ENCODE measurements at regions not wholly inside any gene's neighbourhood (a gene's known extent, or its start where the extent isn't known, plus 50 kb on each side); places are given as distances from the start of the nearest gene placed in this dataset.

DNA sequence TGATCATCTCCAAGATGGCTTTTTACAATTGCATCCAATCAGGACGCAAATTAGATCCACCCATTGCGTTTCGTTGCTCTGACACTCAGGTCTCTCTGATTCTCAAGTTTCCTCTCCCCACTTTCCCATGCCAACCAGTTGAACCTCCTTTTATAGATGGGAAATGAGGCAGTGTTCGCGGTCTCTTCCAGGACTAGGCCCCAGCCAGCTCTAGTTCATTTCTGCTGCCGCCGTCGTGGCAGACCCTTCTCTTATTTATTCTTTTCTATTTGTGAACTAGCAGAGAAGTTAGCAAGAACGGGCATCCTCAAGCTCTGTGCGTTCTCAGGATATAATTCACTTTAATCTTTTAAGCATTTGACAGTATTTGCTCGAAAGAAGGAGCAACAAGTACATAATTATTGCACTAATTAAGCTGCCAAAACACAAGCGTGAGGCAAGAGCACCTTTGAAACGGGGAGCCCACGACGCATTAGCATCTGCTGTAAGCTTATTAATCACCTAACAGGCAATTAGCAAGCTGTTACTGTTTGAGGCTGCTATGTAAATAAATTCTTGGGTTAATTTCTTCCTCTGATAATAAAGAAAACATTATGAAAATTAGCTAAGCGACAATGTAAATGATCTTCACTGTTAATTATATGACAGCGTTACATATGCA is 246.4 kb upstream of the TLE3 start:
- no TSS peak for BruUV-seq (replicated peaks)

More for the DNA sequence above, 246.4 kb upstream of the TLE3 start:
- WGBS (ENCODE audit: insufficient coverage, insufficient replicate concordance, low lambda C conversion rate, missing lambda C conversion rate) = 76% methylated on average over 17 of the region's 17 CpGs
- Histone ChIP-seq H2AFZ (ENCODE audit: control insufficient read depth, low read depth, low read length) (no peak overlapping the region), H3K4me1 (ENCODE audit: control insufficient read depth, insufficient read depth, low read length) (no peaks in the 10 kb centered on the region), H3K27ac (ENCODE audit: control insufficient read depth, insufficient read depth) (no peak overlapping the region), H3K79me2 (ENCODE audit: control insufficient read depth, insufficient read depth, low read length) (no peaks in the 10 kb centered on the region), H3K36me3 (ENCODE audit: control insufficient read depth in 2 of 2, insufficient read depth in 2 of 2, low read length in 1 of 2) (no peaks in the 10 kb centered on the region), H3K4me2 (ENCODE audit: control insufficient read depth, insufficient read depth) (no peak overlapping the region), H4K20me1 (ENCODE audit: control insufficient read depth, insufficient read depth) (no peaks in the 10 kb centered on the region), H3K27me3 (replicated peaks in 1 of 2; ENCODE audit: control insufficient read depth in 2 of 2, insufficient read depth in 2 of 2, low read length in 1 of 2) (peaks cover 3 to 10% of the 10 kb centered on the region in 2 experiments), H3K4me3 (no peak overlapping the region), H3K9me3 (replicated peaks; ENCODE audit: control insufficient read depth, insufficient read depth, low read length) (no peaks in the 10 kb centered on the region), H3K9ac (ENCODE audit: control insufficient read depth, insufficient read depth, low read length) (no peak overlapping the region)
- DNase-seq (ENCODE audit: low read depth, low spot score) (no peak), ATAC-seq (no peak), FAIRE-seq (no peak)
- TF ChIP-seq SMAD5 (IDR thresholded peaks at IDR 0.05; ENCODE audit: low read depth) = no peak
- no peak for TF ChIP-seq ESRRA (IDR thresholded peaks at IDR 0.05; ENCODE audit: low read length)
- TF ChIP-seq, protein P1, sequence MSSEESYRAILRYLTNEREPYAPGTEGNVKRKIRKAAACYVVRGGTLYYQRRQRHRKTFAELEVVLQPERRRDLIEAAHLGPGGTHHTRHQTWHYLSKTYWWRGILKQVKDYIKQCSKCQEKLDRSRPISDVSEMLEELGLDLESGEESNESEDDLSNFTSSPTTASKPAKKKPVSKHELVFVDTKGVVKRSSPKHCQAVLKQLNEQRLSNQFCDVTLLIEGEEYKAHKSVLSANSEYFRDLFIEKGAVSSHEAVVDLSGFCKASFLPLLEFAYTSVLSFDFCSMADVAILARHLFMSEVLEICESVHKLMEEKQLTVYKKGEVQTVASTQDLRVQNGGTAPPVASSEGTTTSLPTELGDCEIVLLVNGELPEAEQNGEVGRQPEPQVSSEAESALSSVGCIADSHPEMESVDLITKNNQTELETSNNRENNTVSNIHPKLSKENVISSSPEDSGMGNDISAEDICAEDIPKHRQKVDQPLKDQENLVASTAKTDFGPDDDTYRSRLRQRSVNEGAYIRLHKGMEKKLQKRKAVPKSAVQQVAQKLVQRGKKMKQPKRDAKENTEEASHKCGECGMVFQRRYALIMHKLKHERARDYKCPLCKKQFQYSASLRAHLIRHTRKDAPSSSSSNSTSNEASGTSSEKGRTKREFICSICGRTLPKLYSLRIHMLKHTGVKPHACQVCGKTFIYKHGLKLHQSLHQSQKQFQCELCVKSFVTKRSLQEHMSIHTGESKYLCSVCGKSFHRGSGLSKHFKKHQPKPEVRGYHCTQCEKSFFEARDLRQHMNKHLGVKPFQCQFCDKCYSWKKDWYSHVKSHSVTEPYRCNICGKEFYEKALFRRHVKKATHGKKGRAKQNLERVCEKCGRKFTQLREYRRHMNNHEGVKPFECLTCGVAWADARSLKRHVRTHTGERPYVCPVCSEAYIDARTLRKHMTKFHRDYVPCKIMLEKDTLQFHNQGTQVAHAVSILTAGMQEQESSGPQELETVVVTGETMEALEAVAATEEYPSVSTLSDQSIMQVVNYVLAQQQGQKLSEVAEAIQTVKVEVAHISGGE (CRISPR knock-in tag; IDR thresholded peaks at IDR 0.05) = no peak
- TF ChIP-seq KDM1A (IDR thresholded peaks at IDR 0.05; ENCODE audit: borderline replicate concordance) = no peak
- TF ChIP-seq KAT2A (conservative IDR thresholded peaks at IDR 0.05; ENCODE audit: control insufficient read depth, low read depth, low read length) = no peak
- no peak for TF ChIP-seq EED (IDR thresholded peaks at IDR 0.05; ENCODE audit: low read depth)
- TF ChIP-seq, protein P2, sequence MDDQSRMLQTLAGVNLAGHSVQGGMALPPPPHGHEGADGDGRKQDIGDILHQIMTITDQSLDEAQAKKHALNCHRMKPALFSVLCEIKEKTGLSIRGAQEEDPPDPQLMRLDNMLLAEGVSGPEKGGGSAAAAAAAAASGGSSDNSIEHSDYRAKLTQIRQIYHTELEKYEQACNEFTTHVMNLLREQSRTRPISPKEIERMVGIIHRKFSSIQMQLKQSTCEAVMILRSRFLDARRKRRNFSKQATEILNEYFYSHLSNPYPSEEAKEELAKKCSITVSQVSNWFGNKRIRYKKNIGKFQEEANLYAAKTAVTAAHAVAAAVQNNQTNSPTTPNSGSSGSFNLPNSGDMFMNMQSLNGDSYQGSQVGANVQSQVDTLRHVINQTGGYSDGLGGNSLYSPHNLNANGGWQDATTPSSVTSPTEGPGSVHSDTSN (IDR thresholded peaks at IDR 0.05; ENCODE audit: insufficient replicate concordance, low read depth, low read length) = no peak
- no peak for TF ChIP-seq BCL3 (IDR thresholded peaks at IDR 0.05; ENCODE audit: borderline replicate concordance, insufficient read depth, low read depth, low read length, poor library complexity, severe bottlenecking)
- no peak for TF ChIP-seq IRF4 (IDR thresholded peaks at IDR 0.05; ENCODE audit: low read depth, low read length)
- no peak for TF ChIP-seq NR2F1 (conservative IDR thresholded peaks at IDR 0.05)
- no peak for TF ChIP-seq NR2C1 (IDR thresholded peaks at IDR 0.05)
- no peak for TF ChIP-seq NFIC (IDR thresholded peaks at IDR 0.05; ENCODE audit: low read depth, low read length)
- no peak for TF ChIP-seq NBN (IDR thresholded peaks at IDR 0.05)
- TF ChIP-seq, protein P3, sequence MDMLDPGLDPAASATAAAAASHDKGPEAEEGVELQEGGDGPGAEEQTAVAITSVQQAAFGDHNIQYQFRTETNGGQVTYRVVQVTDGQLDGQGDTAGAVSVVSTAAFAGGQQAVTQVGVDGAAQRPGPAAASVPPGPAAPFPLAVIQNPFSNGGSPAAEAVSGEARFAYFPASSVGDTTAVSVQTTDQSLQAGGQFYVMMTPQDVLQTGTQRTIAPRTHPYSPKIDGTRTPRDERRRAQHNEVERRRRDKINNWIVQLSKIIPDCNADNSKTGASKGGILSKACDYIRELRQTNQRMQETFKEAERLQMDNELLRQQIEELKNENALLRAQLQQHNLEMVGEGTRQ (IDR thresholded peaks at IDR 0.05; ENCODE audit: borderline replicate concordance, low read depth, low read length) = no peak
- no peak for TF ChIP-seq SRF (IDR thresholded peaks at IDR 0.05; ENCODE audit: low read depth in 2 of 2, low read length in 2 of 2)
- no peak for TF ChIP-seq RAD21 (IDR thresholded peaks at IDR 0.05; ENCODE audit: insufficient read depth, low read depth, low read length)
- SMC1A ChIA-PET (ENCODE audit: uncharacterized antibody, unreplicated experiment) = interaction anchor here (1.3 kb wide), 1 partner anchor 15 kb away, joined by 3 read pairs; no protein-coding TSS in a partner anchor
- RAD21 ChIA-PET (ENCODE audit: unreplicated experiment) = no interaction called here
- in situ Hi-C loops (cut with MboI) = no loop called here
- intact Hi-C loops (cut with micrococcal nuclease; ENCODE audit: unreplicated experiment) = no loop called here
- CTCF ChIA-PET = no interaction called here
- POLR2A ChIA-PET = no interaction called here
